Activated T-cell treated with anti-CD3 and anti-CD28 coated beads for 48 hours (primary cell): ENCODE measurements at regions not wholly inside any gene's neighbourhood (a gene's known extent, or its start where the extent isn't known, plus 50 kb on each side); places are given as distances from the start of the nearest gene placed in this dataset.

ENCODE experiments used
- DNase-seq: peaks from one replicate; pipeline ENCODE4 v3.0.0-alpha.2; 2020; ENCODE audit warnings: low read depth

GRCh38 chr3:107969994-107970819, 120.6 kb downstream of the CD47 start:
- DNase-seq: no peak

- no peak for DNase-seq
These were observed 121.3 kb downstream of the CD47 start for GRCh38 chr3:107969525-107969924.

GRCh38 chr3:107966276-107966675, 124.6 kb downstream of the CD47 start:
- no peak for DNase-seq

- DNase-seq: no peak
These were observed 125.6 kb downstream of the CD47 start for GRCh38 chr3:107965136-107965655.

- no peak for DNase-seq
These were observed 127.2 kb downstream of the CD47 start for GRCh38 chr3:107963581-107963980.

- DNase-seq: no peak
These were observed 127.9 kb downstream of the CD47 start for GRCh38 chr3:107962946-107963345.

- DNase-seq: no peak
These were observed 128.8 kb downstream of the CD47 start for GRCh38 chr3:107962037-107962436.

- DNase-seq: no peak
These were observed 131.2 kb downstream of the CD47 start for GRCh38 chr3:107959550-107960154.

- DNase-seq: no peak
These were observed 132.7 kb downstream of the CD47 start for GRCh38 chr3:107958146-107958545.

- DNase-seq: no peak
These were observed 133.6 kb downstream of the CD47 start for GRCh38 chr3:107956991-107957900.

- DNase-seq: no peak
These were observed 136.0 kb downstream of the CD47 start for GRCh38 chr3:107954845-107955244.

- DNase-seq: no peak
These were observed 137.1 kb downstream of the CD47 start for GRCh38 chr3:107953722-107954121.

- no peak for DNase-seq
These were observed 139.7 kb downstream of the CD47 start for GRCh38 chr3:107951126-107951525.

- no peak for DNase-seq
These were observed 140.4 kb downstream of the CD47 start for GRCh38 chr3:107950417-107950816.

- no peak for DNase-seq
These were observed 141.3 kb downstream of the CD47 start for GRCh38 chr3:107949394-107949970.

- DNase-seq: no peak
These were observed 143.6 kb downstream of the CD47 start for GRCh38 chr3:107947203-107947602.

- DNase-seq: no peak
These were observed 144.1 kb downstream of the CD47 start for GRCh38 chr3:107946700-107947099.

GRCh38 chr3:107945417-107946094, 145.3 kb downstream of the CD47 start:
- no peak for DNase-seq

GRCh38 chr3:107943786-107944523, 146.9 kb downstream of the CD47 start:
- no peak for DNase-seq

GRCh38 chr3:107942951-107943749, 147.7 kb downstream of the CD47 start:
- DNase-seq: no peak
